GM10248 (cell line): ENCODE measurements at regions not wholly inside any gene's neighbourhood (a gene's known extent, or its start where the extent isn't known, plus 50 kb on each side); places are given as distances from the start of the nearest gene placed in this dataset.

Experiments used
- CTCF ChIA-PET: fragments of 300-600 bp; sonication (Branson Sonifier 250); formaldehyde crosslinking; extraction: SDS; loops from one replicate; lab custom pipeline; 2021; ENCODE audit warnings: antibody characterized with exemption; lab: Yijun Ruan, JAX
- POLR2A ChIA-PET: fragments of 350-650 bp; sonication (Branson Sonifier 250); formaldehyde crosslinking; extraction: SDS; loops from one replicate; lab custom pipeline; 2020; ENCODE audit warnings: antibody characterized with exemption; lab: Yijun Ruan, JAX
- DNase-seq: peaks from one replicate; pipeline ENCODE4 v3.0.0; 2012; ENCODE audit errors: extremely low spot score
- CTCF ChIP-seq: IDR thresholded peaks from 2 replicates; pipeline ENCODE4 v1.5.1; 2012; ENCODE audit warnings: mild to moderate bottlenecking, low read depth; ENCODE audit errors: extremely low read depth, missing control alignments, control extremely low read depth

GRCh38 chr4:181859439-181859838 is 383.8 kb upstream of the TENM3 start:
- no peak for DNase-seq
- TF ChIP-seq CTCF = no peak
- POLR2A ChIA-PET = no interaction called here
- CTCF ChIA-PET = interaction anchor here (1.3 to 1.8 kb wide), 3 partner anchors 8 to 27 kb away, joined by 4 to 6 read pairs (median 5); no protein-coding TSS in a partner anchor

- ChIA-PET POLR2A (no interaction called here), CTCF (no interaction called here)
- no peak for DNase-seq
- no peak for TF ChIP-seq CTCF
Observed at GRCh38 chr4:181860157-181860556, 383.0 kb upstream of the TENM3 start.

- no peak for TF ChIP-seq CTCF
- ChIA-PET POLR2A (no interaction called here), CTCF (interaction anchor here (0.8 kb wide), 1 partner anchor 12 kb away, joined by 3 read pairs; no protein-coding TSS in a partner anchor)
- DNase-seq = no peak
Observed at GRCh38 chr4:181860668-181861067, 382.5 kb upstream of the TENM3 start.

- TF ChIP-seq CTCF = no peak
- DNase-seq = no peak
- CTCF ChIA-PET = no interaction called here
- POLR2A ChIA-PET = no interaction called here
Observed at GRCh38 chr4:181863856-181864255, 379.3 kb upstream of the TENM3 start.

GRCh38 chr4:181870326-181870725 is 372.9 kb upstream of the TENM3 start:
- no peak for DNase-seq
- POLR2A ChIA-PET = no interaction called here
- CTCF ChIA-PET = interaction anchor here (2.2 kb wide), 1 partner anchor 16 kb away, joined by 6 read pairs; no protein-coding TSS in a partner anchor
- no peak for TF ChIP-seq CTCF

GRCh38 chr4:181874602-181875001 is 368.6 kb upstream of the TENM3 start:
- CTCF ChIA-PET = no interaction called here
- DNase-seq = no peak
- POLR2A ChIA-PET = no interaction called here
- no peak for TF ChIP-seq CTCF
